Lung (tissue), 11 donors: ENCODE measurements at regions not wholly inside any gene's neighbourhood (a gene's known extent, or its start where the extent isn't known, plus 50 kb on each side); places are given as distances from the start of the nearest gene placed in this dataset.

Source experiments
- ATAC-seq: fragments of 200-7000 bp; cut with Tn5 transposase; one replicate; pipeline ENCODE4 v1.9.1; 2020; ENCODE audit warnings: moderate number of reproducible peaks; ENCODE audit not compliant: insufficient read depth, low FRiP score
- DNase-seq, 3 donors: peaks; one replicate each; pipeline ENCODE4 v3.0.0-alpha.2; 2013 to 2017
- H3K27ac ChIP-seq, 2 donors: one replicate each; pipeline ENCODE4 v1.5.1; 2013; ENCODE audit warnings: mild to moderate bottlenecking in 2 of 2, moderate library complexity in 2 of 2, control low read depth in 1 of 2, inconsistent platforms in 1 of 2, low read depth in 1 of 2, low read length in 1 of 2
- H3K27me3 ChIP-seq, 3 donors: one replicate each; pipeline ENCODE4 v1.5.1; 2013; ENCODE audit warnings: low read length in 2 of 3; ENCODE audit not compliant: control insufficient read depth in 3 of 3, insufficient read depth in 3 of 3
- H3K36me3 ChIP-seq, 4 donors: one replicate each; pipeline ENCODE4 v1.5.1; 2013; ENCODE audit warnings: low read length in 4 of 4, mild to moderate bottlenecking in 1 of 4, moderate library complexity in 1 of 4; ENCODE audit not compliant: control insufficient read depth in 4 of 4, insufficient read depth in 4 of 4
- H3K4me1 ChIP-seq, 5 donors: one replicate each; pipeline ENCODE4 v1.5.1; 2013; ENCODE audit warnings: low read length in 5 of 5, mild to moderate bottlenecking in 2 of 5, moderate library complexity in 1 of 5; ENCODE audit not compliant: control insufficient read depth in 5 of 5, insufficient read depth in 5 of 5
- H3K4me3 ChIP-seq: one replicate; pipeline ENCODE4 v1.5.1; 2013; ENCODE audit warnings: mild to moderate bottlenecking, control low read depth, moderate library complexity
- H3K9ac ChIP-seq, 2 donors: one replicate each; pipeline ENCODE4 v1.5.1; 2013; ENCODE audit warnings: low read length in 2 of 2, control low read depth in 1 of 2; ENCODE audit not compliant: insufficient read depth in 1 of 2
- H3K9me3 ChIP-seq, 4 donors: one replicate each; pipeline ENCODE4 v1.5.1; 2013; ENCODE audit warnings: low read length in 3 of 4, mild to moderate bottlenecking in 1 of 4, moderate library complexity in 1 of 4; ENCODE audit not compliant: control insufficient read depth in 4 of 4, insufficient read depth in 3 of 4
- WGBS, 2 donors: extraction: QIAGEN DNeasy Blood & Tissue Kit; methylation state at CpG; one replicate each; pipeline ENCODE4 v1.1.7; 2013; 5-methylcytosine and 5-hydroxymethylcytosine counted together
- TF ChIP-seq, protein P1 (sequence below): IDR thresholded peaks from 2 replicates; pipeline ENCODE4 v1.5.1; 2012; ENCODE audit warnings: mild to moderate bottlenecking; ENCODE audit errors: control extremely low read depth, extremely low read depth
- donor health status: control.
- donor health status: control.
- donor health status: Bipolar disorder and iron deficiency.
- donor health status: healthy.
- donor health status: DM: yes; HTN: yes; CAD: no.

DNA sequence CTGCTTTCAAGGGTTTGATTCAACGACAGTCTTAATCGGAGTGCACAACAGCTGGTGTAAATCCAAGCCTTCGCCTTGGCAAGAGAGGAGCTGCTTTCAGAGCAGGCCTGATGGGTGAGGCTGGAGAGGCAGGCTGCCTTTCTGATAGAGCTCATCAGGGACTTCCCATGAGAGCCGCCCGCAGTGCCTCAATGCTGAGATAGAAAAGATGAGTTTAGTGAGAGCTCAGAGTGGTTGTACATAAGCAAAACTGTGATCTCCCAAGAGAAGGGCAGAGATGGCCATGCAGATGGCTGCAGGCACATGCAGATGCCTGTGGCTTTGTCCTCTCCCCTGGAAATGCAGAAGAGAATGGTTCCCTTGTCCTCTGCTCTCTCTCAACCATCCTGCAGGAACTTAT is 122.1 kb downstream of the ARL4C start:
- DNase-seq, result peak; percentile 70 to 85 (median 80)

DNA sequence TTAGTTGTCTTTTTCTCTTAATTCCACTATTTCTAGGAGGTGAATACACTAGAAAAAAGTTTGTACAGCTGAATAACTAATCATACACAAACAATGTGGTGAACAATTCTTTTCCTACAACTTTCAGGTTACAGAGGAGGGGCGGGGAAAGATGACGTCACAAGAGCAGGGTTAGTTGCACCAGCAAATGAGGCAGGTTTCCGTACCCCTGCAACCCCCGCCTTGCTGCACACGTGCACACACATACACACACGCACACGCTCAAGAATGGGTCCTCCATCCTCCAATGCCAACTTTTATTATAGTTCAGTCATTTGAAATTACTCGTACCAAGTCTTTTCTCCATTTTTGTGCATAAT is 122.8 kb downstream of the ARL4C start:
- Histone ChIP-seq H3K27me3 (peaks cover 0 to 2% (median 0%) of the 10 kb centered on the region in 3 donors), H3K4me3 (no peak overlapping the region), H3K36me3 (no peaks in the 10 kb centered on the region), H3K27ac (no peak overlapping the region), H3K9me3 (no peaks in the 10 kb centered on the region), H3K9ac (no peak overlapping the region), H3K4me1 (peaks cover 0 to 18% (median 2%) of the 10 kb centered on the region in 5 donors)
- DNase-seq (no peak), ATAC-seq (no peak)
- TF ChIP-seq, protein P1, sequence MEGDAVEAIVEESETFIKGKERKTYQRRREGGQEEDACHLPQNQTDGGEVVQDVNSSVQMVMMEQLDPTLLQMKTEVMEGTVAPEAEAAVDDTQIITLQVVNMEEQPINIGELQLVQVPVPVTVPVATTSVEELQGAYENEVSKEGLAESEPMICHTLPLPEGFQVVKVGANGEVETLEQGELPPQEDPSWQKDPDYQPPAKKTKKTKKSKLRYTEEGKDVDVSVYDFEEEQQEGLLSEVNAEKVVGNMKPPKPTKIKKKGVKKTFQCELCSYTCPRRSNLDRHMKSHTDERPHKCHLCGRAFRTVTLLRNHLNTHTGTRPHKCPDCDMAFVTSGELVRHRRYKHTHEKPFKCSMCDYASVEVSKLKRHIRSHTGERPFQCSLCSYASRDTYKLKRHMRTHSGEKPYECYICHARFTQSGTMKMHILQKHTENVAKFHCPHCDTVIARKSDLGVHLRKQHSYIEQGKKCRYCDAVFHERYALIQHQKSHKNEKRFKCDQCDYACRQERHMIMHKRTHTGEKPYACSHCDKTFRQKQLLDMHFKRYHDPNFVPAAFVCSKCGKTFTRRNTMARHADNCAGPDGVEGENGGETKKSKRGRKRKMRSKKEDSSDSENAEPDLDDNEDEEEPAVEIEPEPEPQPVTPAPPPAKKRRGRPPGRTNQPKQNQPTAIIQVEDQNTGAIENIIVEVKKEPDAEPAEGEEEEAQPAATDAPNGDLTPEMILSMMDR, result no peak
- whole genome bisulfite sequencing, 2 donors, result 92 to 96% methylated on average over 8 of the region's 8 CpGs

More for the DNA sequence above, 122.1 kb downstream of the ARL4C start:
- TF ChIP-seq, protein P1, result no peak
- Histone ChIP-seq H3K9me3 (no peaks in the 10 kb centered on the region), H3K4me3 (no peak overlapping the region), H3K27me3 (peaks cover 0 to 2% (median 0%) of the 10 kb centered on the region in 3 donors), H3K36me3 (no peaks in the 10 kb centered on the region), H3K4me1 (peaks cover 0 to 18% (median 2%) of the 10 kb centered on the region in 5 donors), H3K27ac (no peak overlapping the region), H3K9ac (no peak overlapping the region)
- no peak for ATAC-seq
- 67 to 82% methylated on average over 5 of the region's 5 CpGs for WGBS, 2 donors

DNA sequence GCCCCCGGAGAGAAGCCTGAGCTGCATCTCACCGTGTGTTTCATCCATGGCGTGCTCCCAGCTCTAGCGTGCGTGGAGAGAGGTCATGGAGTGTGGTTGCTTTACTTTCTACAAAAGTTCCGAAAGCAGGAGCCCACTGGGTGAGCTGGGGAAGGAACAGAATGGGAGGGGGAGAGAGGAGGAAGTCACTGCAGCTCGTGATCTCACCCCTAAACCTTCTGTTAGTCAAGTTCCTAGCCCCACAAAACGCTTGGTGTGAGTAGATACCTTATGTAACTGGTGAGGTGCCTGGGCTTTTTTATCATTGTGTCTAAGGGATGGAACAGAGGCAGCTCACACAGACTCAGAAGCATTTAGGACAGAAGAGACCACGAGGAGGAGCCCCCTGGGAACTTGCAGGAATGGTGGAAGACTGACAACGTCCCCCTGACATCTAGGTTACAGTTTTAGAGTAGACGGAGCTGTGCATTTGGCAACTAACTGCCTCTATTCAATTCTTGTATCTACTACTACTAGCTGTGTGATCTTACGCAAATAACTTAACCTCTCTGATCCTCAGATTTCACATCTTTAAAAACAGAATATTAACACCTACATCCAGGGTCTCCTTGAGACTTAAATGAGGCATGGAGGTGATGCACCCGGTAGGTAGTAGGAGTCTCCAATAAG is 123.3 kb downstream of the ARL4C start:
- ATAC-seq (no peak), DNase-seq (no peak)
- WGBS, 2 donors, result 77 to 84% methylated on average over 13 of the region's 13 CpGs
- Histone ChIP-seq H3K9me3 (no peaks in the 10 kb centered on the region), H3K27me3 (peaks cover 0 to 2% (median 0%) of the 10 kb centered on the region in 3 donors), H3K9ac (no peak overlapping the region), H3K4me3 (no peak overlapping the region), H3K27ac (no peak overlapping the region), H3K4me1 (peaks cover 0 to 18% (median 2%) of the 10 kb centered on the region in 5 donors), H3K36me3 (no peaks in the 10 kb centered on the region)
- TF ChIP-seq, protein P1, result no peak

DNA sequence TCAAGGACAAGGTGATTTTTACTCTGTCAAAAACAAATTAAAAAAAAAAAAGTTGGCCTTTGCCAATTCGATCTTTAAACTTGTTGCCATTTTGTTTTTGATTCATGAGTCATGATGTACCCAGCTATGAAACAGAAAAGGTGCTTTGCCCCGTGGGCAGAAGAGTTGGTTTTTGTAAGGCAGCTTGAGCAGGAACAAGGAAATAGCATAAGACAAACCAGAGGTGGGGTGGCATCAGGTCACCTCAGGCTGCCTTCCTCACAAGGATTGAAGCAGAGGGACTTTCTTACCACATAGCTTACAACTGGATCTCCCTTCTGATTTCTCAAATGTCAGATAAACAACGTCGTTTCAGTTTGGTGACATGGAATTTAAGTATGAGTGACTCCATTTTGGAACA is 123.8 kb downstream of the ARL4C start:
- H3K27ac ChIP-seq, result no peak overlapping the region
- no peak overlapping the region for H3K9ac ChIP-seq
- ATAC-seq (no peak), DNase-seq (no peak)
- no peaks in the 10 kb centered on the region for H3K9me3 ChIP-seq
- H3K4me1 ChIP-seq, result peaks cover 0 to 16% (median 0%) of the 10 kb centered on the region in 5 donors
- peaks cover 0 to 2% (median 0%) of the 10 kb centered on the region in 3 donors for H3K27me3 ChIP-seq
- TF ChIP-seq, protein P1, result no peak
- H3K36me3 ChIP-seq, result no peaks in the 10 kb centered on the region
- no peak overlapping the region for H3K4me3 ChIP-seq
- WGBS, 2 donors, result 72 to 85% methylated on average over 4 of the region's 4 CpGs
